Endothelial cell of umbilical vein (primary cell): ENCODE measurements at regions not wholly inside any gene's neighbourhood (a gene's known extent, or its start where the extent isn't known, plus 50 kb on each side); places are given as distances from the start of the nearest gene placed in this dataset.

Experiments used
- BruUV-seq: library from RNA; stranded (reverse); fragments of 400-500 nt; replicated peaks from 2 replicates; lab custom pipeline; 2021; lab: Mats Ljungman, UMichigan
- CTCF ChIA-PET: fragments of 300-600, 350-600 bp; sonication (Branson Sonifier 250); formaldehyde crosslinking; loops from one replicate; lab custom pipeline; 2021; ENCODE audit warnings: antibody characterized with exemption, inconsistent platforms; lab: Charles Lee
- POLR2A ChIA-PET: fragments of 300-600, 350-600 bp; sonication (Branson Sonifier 250); formaldehyde crosslinking; loops from one replicate; lab custom pipeline; 2021; ENCODE audit warnings: antibody characterized with exemption, inconsistent platforms; lab: Charles Lee
- DNase-seq: peaks from one replicate; pipeline ENCODE4 v3.0.0-alpha.2; 2011; ENCODE audit warnings: low read depth, low spot score
- FAIRE-seq: peaks from 2 replicates; lab custom pipeline; 2011; peaks lifted over from hg19 to GRCh38; lab: Jason Lieb, UNC
- H2AFZ ChIP-seq: 2 replicates; pipeline ENCODE4 v1.6.0; 2012; ENCODE audit warnings: low read depth, low read length, control low read depth, inconsistent platforms
- H3K27ac ChIP-seq: 2 replicates; pipeline ENCODE4 v1.5.1; 2011; ENCODE audit warnings: low read depth, mild to moderate bottlenecking, control low read depth, low read length, moderate library complexity; ENCODE audit not compliant: insufficient read depth
- H3K27me3 ChIP-seq, 2 experiments: 2 replicates each; pipeline versions ENCODE4 v1.6.0 to v1.6.1; 2011; ENCODE audit warnings: low read length in 2 of 2, mixed read lengths in 1 of 2; ENCODE audit not compliant: control insufficient read depth in 2 of 2, insufficient read depth in 2 of 2
- H3K36me3 ChIP-seq, 2 experiments: 2 replicates in 1 of 2; 3 replicates in 1 of 2; pipeline ENCODE4 v1.5.1; 2011; ENCODE audit warnings: low read length in 2 of 2, mild to moderate bottlenecking in 1 of 2, moderate library complexity in 1 of 2; ENCODE audit not compliant: control insufficient read depth in 2 of 2, insufficient read depth in 2 of 2; ENCODE audit errors: extremely low read depth in 1 of 2
- H3K4me1 ChIP-seq: 3 replicates; pipeline ENCODE4 v1.5.1; 2011; ENCODE audit warnings: mild to moderate bottlenecking, low read length; ENCODE audit not compliant: control insufficient read depth, insufficient read depth; ENCODE audit errors: extremely low read depth
- H3K4me2 ChIP-seq: 2 replicates; pipeline ENCODE4 v1.6.1; 2011; ENCODE audit warnings: low read length, control low read depth, mixed read lengths; ENCODE audit not compliant: insufficient read depth
- H3K4me3 ChIP-seq, 3 experiments: fragments of 200-600 bp in 1 of 3; sonication (generic), shearing (Covaris generic) in 1 of 3; replicated peaks in 1 of 3; 2 replicates each; pipeline ENCODE4 v1.5.1; 2011 to 2016; ENCODE audit warnings: control low read depth in 3 of 3, low read length in 3 of 3, mild to moderate bottlenecking in 2 of 3, inconsistent platforms in 1 of 3, low read depth in 1 of 3, moderate library complexity in 1 of 3; ENCODE audit not compliant: insufficient read depth in 1 of 3
- H3K79me2 ChIP-seq: 2 replicates; pipeline ENCODE4 v1.6.0; 2012; ENCODE audit warnings: low read length, inconsistent platforms; ENCODE audit not compliant: control insufficient read depth, insufficient read depth
- H3K9ac ChIP-seq: replicated peaks from 2 replicates; pipeline ENCODE3; 2011; ENCODE audit warnings: low read length, control low read depth; ENCODE audit not compliant: insufficient read depth; ENCODE audit errors: extremely low read depth
- H3K9me1 ChIP-seq: replicated peaks from 3 replicates; pipeline ENCODE4 v1.6.0; 2011; ENCODE audit warnings: mild to moderate bottlenecking, low read length; ENCODE audit not compliant: control insufficient read depth, insufficient read depth; ENCODE audit errors: extremely low read depth
- H3K9me3 ChIP-seq: replicated peaks from 2 replicates; pipeline ENCODE4 v1.5.1; 2012; ENCODE audit warnings: low read length, inconsistent platforms; ENCODE audit not compliant: control insufficient read depth, insufficient read depth
- H4K20me1 ChIP-seq: replicated peaks from 2 replicates; pipeline ENCODE3; 2011; ENCODE audit warnings: mild to moderate bottlenecking, low read length; ENCODE audit not compliant: control insufficient read depth, insufficient read depth; ENCODE audit errors: extremely low read depth
- CTCF ChIP-seq, 2 donors: IDR thresholded peaks; 1 replicate in 1 of 2; 2 replicates in 1 of 2; pipeline ENCODE4 v1.5.1; 2011; ENCODE audit warnings: low read length in 2 of 2, mild to moderate bottlenecking in 2 of 2, moderate library complexity in 2 of 2, control low read depth in 1 of 2, inconsistent platforms in 1 of 2, low read depth in 1 of 2; ENCODE audit not compliant: insufficient read depth in 1 of 2; ENCODE audit errors: extremely low read depth in 1 of 2
- EZH2 ChIP-seq: IDR thresholded peaks from 2 replicates; pipeline ENCODE4 v1.6.1; 2012; ENCODE audit warnings: borderline replicate concordance, low read depth, mild to moderate bottlenecking, moderate library complexity, low read length, inconsistent platforms; ENCODE audit not compliant: severe bottlenecking
- FOS ChIP-seq: IDR thresholded peaks from 2 replicates; pipeline ENCODE4 v1.6.1; 2011; ENCODE audit warnings: mild to moderate bottlenecking, low read length, moderate library complexity, borderline replicate concordance; ENCODE audit not compliant: insufficient read depth
- GATA2 ChIP-seq: IDR thresholded peaks from 2 replicates; pipeline ENCODE4 v1.7.0; 2011; ENCODE audit warnings: low read depth, mild to moderate bottlenecking, moderate library complexity, mixed read lengths, low read length; ENCODE audit not compliant: insufficient read length, insufficient read depth
- JUN ChIP-seq: IDR thresholded peaks from 2 replicates; pipeline ENCODE4 v1.6.1; 2011; ENCODE audit warnings: borderline replicate concordance, low read depth; ENCODE audit not compliant: insufficient read length, insufficient read depth
- MAX ChIP-seq: IDR thresholded peaks from 2 replicates; pipeline ENCODE4 v1.6.1; 2011; ENCODE audit not compliant: insufficient read depth, insufficient read length
- MYC ChIP-seq: IDR thresholded peaks from one replicate; pipeline ENCODE4 v1.6.1; 2011; ENCODE audit warnings: mild to moderate bottlenecking, low read depth, low read length
- POLR2A ChIP-seq: IDR thresholded peaks from 2 replicates; pipeline ENCODE4 v1.6.1; 2012; ENCODE audit warnings: low read depth, mild to moderate bottlenecking, control low read depth, low read length
- POLR2AphosphoS5 ChIP-seq: IDR thresholded peaks from 2 replicates; pipeline ENCODE4 v1.6.1; 2012; ENCODE audit warnings: low read depth, mild to moderate bottlenecking, control low read depth, low read length, moderate library complexity; ENCODE audit not compliant: insufficient read depth
- dilution Hi-C: fragments of 300-500 bp; cut with MboI; formaldehyde crosslinking; loops from one replicate; pipeline ENCODE4 v1.15.0; 2019; ENCODE audit warnings: low sequenced_read_pairs; ENCODE audit not compliant: extremely low pct_ligation_motif_present
- intact Hi-C: fragments of 100-400 bp; cut with micrococcal nuclease; formaldehyde crosslinking; loops from one replicate; pipeline ENCODE4 v1.10.0; 2022

- Histone ChIP-seq H3K9me1 (no peaks in the 10 kb centered on the region), H3K27ac (no peak overlapping the region), H3K4me3 (no peak overlapping the region), H3K4me2 (no peak overlapping the region), H4K20me1 (no peaks in the 10 kb centered on the region), H3K9ac (no peak overlapping the region), H3K9me3 (no peaks in the 10 kb centered on the region), H3K36me3 (no peaks in the 10 kb centered on the region), H3K27me3 (no peaks in the 10 kb centered on the region), H3K79me2 (no peaks in the 10 kb centered on the region), H2AFZ (no peak overlapping the region), H3K4me1 (no peaks in the 10 kb centered on the region)
- ChIA-PET CTCF (no interaction called here), POLR2A (no interaction called here)
- no peak for DNase-seq
- no peak for TF ChIP-seq GATA2
- TF ChIP-seq CTCF (IDR thresholded peaks at IDR 0.05; ENCODE audit: extremely low read depth in 1 of 2, insufficient read depth in 1 of 2, low read depth in 1 of 2, low read length in 2 of 2), result no peak
- no peak for TF ChIP-seq POLR2AphosphoS5
- TF ChIP-seq MAX, result no peak
- TF ChIP-seq FOS, result no peak
- TF ChIP-seq EZH2, result no peak
- no peak for TF ChIP-seq POLR2A
- no peak for TF ChIP-seq JUN
- TF ChIP-seq MYC, result no peak
- intact Hi-C loops, result loop anchor here (5.0 kb wide), 1 partner anchor 40 kb away; no protein-coding TSS in a partner anchor
- BruUV-seq, result no TSS peak
- dilution Hi-C loops, result no loop called here
- FAIRE-seq, result no peak
These were observed 122.4 kb downstream of the SLC16A9 start for GRCh38 chr10:59587083-59587755.
